RWPE2 (cell line): ENCODE measurements at regions not wholly inside any gene's neighbourhood (a gene's known extent, or its start where the extent isn't known, plus 50 kb on each side); places are given as distances from the start of the nearest gene placed in this dataset.

ENCODE experiments used
- ATAC-seq: fragments of 200-7000 bp; cut with Tn5 transposase; 3 replicates; pipeline ENCODE4 v1.9.1; 2021; ENCODE audit warnings: low read depth
- DNase-seq: peaks from one replicate; pipeline ENCODE4 v3.0.0-alpha.2; 2020; ENCODE audit warnings: low spot score
- H3K27ac ChIP-seq: fragments of 450-650 bp; 2 replicates; pipeline ENCODE4 v1.5.1; 2017; ENCODE audit warnings: mild to moderate bottlenecking; ENCODE audit not compliant: poor library complexity, severe bottlenecking
- H3K27me3 ChIP-seq: fragments of 250-450 bp; sonication (Bioruptor Pico); 2 replicates; pipeline ENCODE4 v1.5.1; 2021; ENCODE audit warnings: mild to moderate bottlenecking, moderate library complexity; ENCODE audit not compliant: insufficient read depth, poor library complexity, severe bottlenecking
- H3K36me3 ChIP-seq: fragments of 250-450 bp; sonication (Bioruptor Pico); 2 replicates; pipeline ENCODE4 v1.5.1; 2020; ENCODE audit warnings: low read depth, mild to moderate bottlenecking, moderate library complexity
- H3K4me1 ChIP-seq: fragments of 250-450 bp; sonication (Bioruptor Pico); 2 replicates; pipeline ENCODE4 v1.5.1; 2021; ENCODE audit warnings: mild to moderate bottlenecking, moderate library complexity; ENCODE audit not compliant: insufficient read depth, poor library complexity, severe bottlenecking
- H3K4me3 ChIP-seq: fragments of 250-450 bp; sonication (Bioruptor Pico); 2 replicates; pipeline ENCODE4 v1.5.1; 2021; ENCODE audit warnings: mild to moderate bottlenecking, moderate library complexity; ENCODE audit not compliant: severe bottlenecking
- H3K9me3 ChIP-seq: fragments of 250-450 bp; sonication (Bioruptor Pico); 2 replicates; pipeline ENCODE4 v1.5.1; 2021; ENCODE audit warnings: mild to moderate bottlenecking, moderate library complexity; ENCODE audit not compliant: severe bottlenecking
- TF ChIP-seq, protein P1 (sequence below): fragments of 450-650 bp; IDR thresholded peaks from one replicate; pipeline ENCODE4 v1.5.1; 2017; ENCODE audit warnings: mild to moderate bottlenecking, moderate library complexity; ENCODE audit not compliant: poor library complexity, severe bottlenecking

DNA sequence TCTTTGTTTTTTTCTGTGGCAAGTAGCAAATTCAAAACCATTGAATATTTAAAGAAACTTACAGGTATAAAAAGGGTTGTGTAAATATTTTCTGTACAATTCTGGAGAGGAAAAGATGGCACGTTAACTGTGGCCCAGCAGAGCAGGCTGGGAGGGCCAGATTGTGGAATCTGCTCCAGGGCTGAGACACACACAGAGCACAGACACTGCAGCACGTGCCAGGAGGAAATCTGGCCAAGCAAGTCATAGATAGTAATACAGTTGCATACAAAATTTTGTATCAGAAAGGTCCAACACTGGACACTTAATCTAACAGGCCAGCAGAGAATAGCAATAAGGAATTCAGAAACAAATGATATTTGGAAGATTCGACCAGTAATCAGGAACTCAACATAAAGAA is 763.7 kb downstream of the PDHA2 start:
- Histone ChIP-seq H3K4me1 (no peaks in the 10 kb centered on the region), H3K27ac (no peak overlapping the region), H3K4me3 (no peak overlapping the region), H3K27me3 (no peaks in the 10 kb centered on the region), H3K9me3 (no peaks in the 10 kb centered on the region), H3K36me3 (no peaks in the 10 kb centered on the region)
- TF ChIP-seq, protein P1, sequence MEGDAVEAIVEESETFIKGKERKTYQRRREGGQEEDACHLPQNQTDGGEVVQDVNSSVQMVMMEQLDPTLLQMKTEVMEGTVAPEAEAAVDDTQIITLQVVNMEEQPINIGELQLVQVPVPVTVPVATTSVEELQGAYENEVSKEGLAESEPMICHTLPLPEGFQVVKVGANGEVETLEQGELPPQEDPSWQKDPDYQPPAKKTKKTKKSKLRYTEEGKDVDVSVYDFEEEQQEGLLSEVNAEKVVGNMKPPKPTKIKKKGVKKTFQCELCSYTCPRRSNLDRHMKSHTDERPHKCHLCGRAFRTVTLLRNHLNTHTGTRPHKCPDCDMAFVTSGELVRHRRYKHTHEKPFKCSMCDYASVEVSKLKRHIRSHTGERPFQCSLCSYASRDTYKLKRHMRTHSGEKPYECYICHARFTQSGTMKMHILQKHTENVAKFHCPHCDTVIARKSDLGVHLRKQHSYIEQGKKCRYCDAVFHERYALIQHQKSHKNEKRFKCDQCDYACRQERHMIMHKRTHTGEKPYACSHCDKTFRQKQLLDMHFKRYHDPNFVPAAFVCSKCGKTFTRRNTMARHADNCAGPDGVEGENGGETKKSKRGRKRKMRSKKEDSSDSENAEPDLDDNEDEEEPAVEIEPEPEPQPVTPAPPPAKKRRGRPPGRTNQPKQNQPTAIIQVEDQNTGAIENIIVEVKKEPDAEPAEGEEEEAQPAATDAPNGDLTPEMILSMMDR: no peak
- ATAC-seq (no peak), DNase-seq (no peak)

DNA sequence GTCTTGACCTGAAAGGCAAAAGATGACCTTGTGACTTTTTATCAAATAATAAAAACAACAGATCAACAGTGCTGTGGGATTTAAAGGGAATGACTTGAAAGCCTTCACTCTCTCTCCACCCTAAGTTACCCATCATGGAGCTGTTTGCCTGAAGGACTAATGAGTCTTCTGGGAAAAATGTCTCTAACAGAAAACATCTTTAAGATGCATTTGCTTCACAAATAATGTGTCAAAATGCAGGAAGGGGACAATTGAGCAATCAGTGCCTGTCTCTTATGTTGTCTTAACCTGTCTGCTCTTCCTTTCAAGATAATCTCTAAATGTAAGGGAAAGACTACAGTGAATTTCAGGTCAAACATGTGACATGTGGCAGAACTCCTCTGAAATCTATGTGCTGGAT is 766.6 kb downstream of the PDHA2 start:
- Histone ChIP-seq H3K9me3 (no peaks in the 10 kb centered on the region), H3K36me3 (no peaks in the 10 kb centered on the region), H3K27me3 (no peaks in the 10 kb centered on the region), H3K4me1 (no peaks in the 10 kb centered on the region), H3K27ac (no peak overlapping the region), H3K4me3 (no peak overlapping the region)
- TF ChIP-seq, protein P1: no peak
- ATAC-seq: no peak
- no peak for DNase-seq

DNA sequence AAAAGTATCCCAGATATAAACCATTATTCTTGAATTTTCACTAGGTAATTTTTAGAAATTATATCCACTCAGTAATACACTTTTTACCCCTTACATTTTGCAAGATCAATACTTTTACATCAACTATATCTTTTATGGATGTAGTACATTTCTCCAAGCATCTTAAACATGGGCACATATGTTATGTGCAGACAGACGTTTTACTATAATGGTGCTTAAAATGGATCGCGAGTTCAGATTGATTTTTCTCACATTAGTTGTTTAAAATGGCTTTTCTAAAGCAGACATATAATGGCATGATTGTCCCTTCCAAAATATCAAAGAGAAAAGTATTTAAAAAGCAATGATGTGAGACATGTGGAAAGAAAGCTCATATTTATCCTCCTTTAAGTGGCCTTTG is 786.1 kb downstream of the PDHA2 start:
- TF ChIP-seq, protein P1: no peak
- ATAC-seq (no peak), DNase-seq (no peak)
- no peaks in the 10 kb centered on the region for H3K36me3 ChIP-seq
- H3K4me1 ChIP-seq: no peaks in the 10 kb centered on the region
- no peak overlapping the region for H3K4me3 ChIP-seq
- H3K27ac ChIP-seq: no peak overlapping the region
- no peaks in the 10 kb centered on the region for H3K27me3 ChIP-seq
- H3K9me3 ChIP-seq: no peaks in the 10 kb centered on the region

DNA sequence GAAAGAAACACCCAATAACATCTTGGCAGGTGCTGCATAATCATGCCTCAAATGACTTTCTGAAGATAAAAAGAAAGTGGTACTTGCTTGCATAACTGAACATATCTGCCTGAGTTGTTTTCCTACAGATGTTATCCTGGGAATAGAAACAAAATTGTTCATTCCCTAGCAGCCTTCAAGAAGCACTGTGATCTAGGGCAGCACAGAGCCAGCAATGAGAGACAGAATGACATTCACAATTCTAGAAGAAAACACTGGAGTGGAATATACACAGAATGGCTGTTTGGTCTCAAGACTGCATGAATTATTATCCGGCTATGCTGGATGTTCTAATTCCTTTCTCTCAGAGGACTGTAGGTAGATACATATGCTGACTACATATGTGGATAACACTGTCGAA is 790.9 kb downstream of the PDHA2 start:
- DNase-seq (no peak), ATAC-seq (no peak)
- Histone ChIP-seq H3K4me3 (no peak overlapping the region), H3K9me3 (no peaks in the 10 kb centered on the region), H3K4me1 (no peaks in the 10 kb centered on the region), H3K27ac (no peak overlapping the region), H3K36me3 (no peaks in the 10 kb centered on the region), H3K27me3 (no peaks in the 10 kb centered on the region)
- TF ChIP-seq, protein P1: no peak

DNA sequence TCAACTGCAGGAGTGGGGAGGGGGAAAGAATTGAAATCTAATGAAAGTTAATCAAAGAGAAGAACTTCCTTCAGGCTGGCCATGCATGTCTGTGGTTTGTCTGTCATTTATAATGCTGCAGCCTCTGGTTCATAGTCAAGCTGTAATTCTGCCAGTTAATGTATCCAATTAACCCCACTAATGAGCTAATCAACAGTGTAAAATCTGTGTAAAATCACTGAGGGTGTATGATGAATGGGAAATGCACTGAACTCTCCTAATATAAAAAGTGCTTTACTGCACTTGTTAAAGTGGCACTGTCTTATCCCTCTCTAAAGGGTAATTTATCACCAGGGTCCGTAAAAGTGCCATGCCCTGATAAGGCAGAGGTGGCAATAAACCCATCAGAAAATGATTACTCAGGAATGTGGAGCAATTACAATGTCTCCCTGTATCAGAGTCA is 798.1 kb downstream of the PDHA2 start:
- TF ChIP-seq, protein P1: no peak
- Histone ChIP-seq H3K4me3 (no peak overlapping the region), H3K27ac (no peak overlapping the region), H3K4me1 (no peaks in the 10 kb centered on the region), H3K36me3 (no peaks in the 10 kb centered on the region), H3K9me3 (no peaks in the 10 kb centered on the region), H3K27me3 (no peaks in the 10 kb centered on the region)
- ATAC-seq: no peak
- DNase-seq: no peak
